ENCODE measurements at regions not wholly inside any gene's neighbourhood (a gene's known extent, or its start where the extent isn't known, plus 50 kb on each side); places are given as distances from the start of the nearest gene placed in this dataset.

DNA sequence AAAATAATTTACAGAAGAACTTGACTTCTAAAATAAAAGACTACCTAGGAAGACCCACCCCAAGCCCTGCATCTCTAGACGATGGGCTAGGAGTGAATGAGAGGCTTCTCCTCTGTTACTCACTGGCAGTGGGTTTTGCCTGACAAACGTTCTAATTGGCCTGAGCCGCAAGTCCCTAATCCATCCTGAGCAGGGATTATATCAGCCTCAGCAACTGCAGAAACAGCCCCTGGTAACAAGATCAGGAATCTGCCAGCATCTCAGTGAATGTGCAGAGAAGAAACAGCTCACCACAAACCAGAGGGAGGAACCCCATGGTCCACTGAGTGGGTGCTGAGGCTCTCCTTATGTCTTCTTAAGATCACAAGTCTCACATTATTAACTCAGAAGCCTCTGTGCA lies 240.6 kb downstream of the BRINP2 start:
- TF ChIP-seq, protein P1, sequence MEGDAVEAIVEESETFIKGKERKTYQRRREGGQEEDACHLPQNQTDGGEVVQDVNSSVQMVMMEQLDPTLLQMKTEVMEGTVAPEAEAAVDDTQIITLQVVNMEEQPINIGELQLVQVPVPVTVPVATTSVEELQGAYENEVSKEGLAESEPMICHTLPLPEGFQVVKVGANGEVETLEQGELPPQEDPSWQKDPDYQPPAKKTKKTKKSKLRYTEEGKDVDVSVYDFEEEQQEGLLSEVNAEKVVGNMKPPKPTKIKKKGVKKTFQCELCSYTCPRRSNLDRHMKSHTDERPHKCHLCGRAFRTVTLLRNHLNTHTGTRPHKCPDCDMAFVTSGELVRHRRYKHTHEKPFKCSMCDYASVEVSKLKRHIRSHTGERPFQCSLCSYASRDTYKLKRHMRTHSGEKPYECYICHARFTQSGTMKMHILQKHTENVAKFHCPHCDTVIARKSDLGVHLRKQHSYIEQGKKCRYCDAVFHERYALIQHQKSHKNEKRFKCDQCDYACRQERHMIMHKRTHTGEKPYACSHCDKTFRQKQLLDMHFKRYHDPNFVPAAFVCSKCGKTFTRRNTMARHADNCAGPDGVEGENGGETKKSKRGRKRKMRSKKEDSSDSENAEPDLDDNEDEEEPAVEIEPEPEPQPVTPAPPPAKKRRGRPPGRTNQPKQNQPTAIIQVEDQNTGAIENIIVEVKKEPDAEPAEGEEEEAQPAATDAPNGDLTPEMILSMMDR (IDR thresholded peaks at IDR 0.05; ENCODE audit: low read depth, low read length) = no peak
- TF ChIP-seq, protein P2, sequence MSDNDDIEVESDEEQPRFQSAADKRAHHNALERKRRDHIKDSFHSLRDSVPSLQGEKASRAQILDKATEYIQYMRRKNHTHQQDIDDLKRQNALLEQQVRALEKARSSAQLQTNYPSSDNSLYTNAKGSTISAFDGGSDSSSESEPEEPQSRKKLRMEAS (IDR thresholded peaks at IDR 0.05; ENCODE audit: low read depth, low read length) = no peak
- no peak for TF ChIP-seq POLR2A (IDR thresholded peaks at IDR 0.05; ENCODE audit: extremely low read depth, insufficient read length)
